Thymus (tissue), 11 donors: ENCODE measurements at regions not wholly inside any gene's neighbourhood (a gene's known extent, or its start where the extent isn't known, plus 50 kb on each side); places are given as distances from the start of the nearest gene placed in this dataset.

Experiments
- DNase-seq, 9 donors: peaks; one replicate each; pipeline ENCODE4 v3.0.0-alpha.2; 2013; ENCODE audit warnings: low spot score in 9 of 9, low read depth in 6 of 9, missing footprints in 1 of 9
- H3K27ac ChIP-seq, 2 donors: one replicate each; pipeline ENCODE4 v1.5.1; 2013; ENCODE audit warnings: control low read depth in 1 of 2, low read depth in 1 of 2, low read length in 1 of 2, mild to moderate bottlenecking in 1 of 2, moderate library complexity in 1 of 2
- H3K27me3 ChIP-seq, 2 donors: one replicate each; pipeline ENCODE4 v1.5.1; 2013; ENCODE audit warnings: low read length in 1 of 2; ENCODE audit not compliant: control insufficient read depth in 2 of 2, insufficient read depth in 1 of 2
- H3K36me3 ChIP-seq, 2 donors: one replicate each; pipeline ENCODE4 v1.5.1; 2013; ENCODE audit warnings: low read length in 1 of 2, mild to moderate bottlenecking in 1 of 2, moderate library complexity in 1 of 2; ENCODE audit not compliant: control insufficient read depth in 2 of 2, insufficient read depth in 2 of 2
- H3K4me1 ChIP-seq, 2 donors: one replicate each; pipeline ENCODE4 v1.5.1; 2013; ENCODE audit warnings: low read length in 2 of 2; ENCODE audit not compliant: control insufficient read depth in 2 of 2, insufficient read depth in 2 of 2
- H3K4me3 ChIP-seq, 2 donors: one replicate each; pipeline ENCODE4 v1.5.1; 2013; ENCODE audit warnings: low read length in 2 of 2, control low read depth in 1 of 2, mild to moderate bottlenecking in 1 of 2
- H3K9me3 ChIP-seq, 2 donors: one replicate each; pipeline ENCODE4 v1.5.1; 2013; ENCODE audit warnings: low read length in 1 of 2, mild to moderate bottlenecking in 1 of 2; ENCODE audit not compliant: control insufficient read depth in 2 of 2, insufficient read depth in 1 of 2
- WGBS: extraction: QIAGEN DNeasy Blood & Tissue Kit; methylation state at CpG from one replicate; pipeline ENCODE4 v1.1.7; 2013; 5-methylcytosine and 5-hydroxymethylcytosine counted together
- donor health status: healthy.

- Histone ChIP-seq H3K4me1 (no peaks in the 10 kb centered on the region), H3K27ac (no peak overlapping the region), H3K9me3 (no peaks in the 10 kb centered on the region), H3K27me3 (no peaks in the 10 kb centered on the region), H3K36me3 (no peaks in the 10 kb centered on the region), H3K4me3 (no peak overlapping the region)
- WGBS = 93% methylated on average over 4 of the region's 4 CpGs
- no peak for DNase-seq
These were observed 59.4 kb upstream of the CTBP2 start for GRCh38 chr10:125219776-125220175.

- WGBS = 95% methylated on average over 4 of the region's 4 CpGs
- no peaks in the 10 kb centered on the region for H3K4me1 ChIP-seq
- H3K9me3 ChIP-seq = no peaks in the 10 kb centered on the region
- H3K27ac ChIP-seq = no peak overlapping the region
- H3K36me3 ChIP-seq = no peaks in the 10 kb centered on the region
- no peak for DNase-seq
- H3K4me3 ChIP-seq = no peak overlapping the region
- no peaks in the 10 kb centered on the region for H3K27me3 ChIP-seq
These were observed 58.6 kb upstream of the CTBP2 start for GRCh38 chr10:125218967-125219366.

- no peak overlapping the region for H3K27ac ChIP-seq
- 76% methylated on average over 8 of the region's 8 CpGs for WGBS
- no peaks in the 10 kb centered on the region for H3K4me1 ChIP-seq
- no peak for DNase-seq
- H3K4me3 ChIP-seq = no peak overlapping the region
- no peaks in the 10 kb centered on the region for H3K27me3 ChIP-seq
- no peaks in the 10 kb centered on the region for H3K9me3 ChIP-seq
- no peaks in the 10 kb centered on the region for H3K36me3 ChIP-seq
These were observed 57.8 kb upstream of the CTBP2 start for GRCh38 chr10:125217990-125218675.

GRCh38 chr10:125216861-125217260 lies 56.5 kb upstream of the CTBP2 start:
- 71% methylated on average over 5 of the region's 5 CpGs for whole genome bisulfite sequencing
- Histone ChIP-seq H3K4me1 (no peaks in the 10 kb centered on the region), H3K9me3 (no peaks in the 10 kb centered on the region), H3K36me3 (no peaks in the 10 kb centered on the region), H3K4me3 (no peak overlapping the region), H3K27ac (no peak overlapping the region), H3K27me3 (no peaks in the 10 kb centered on the region)
- no peak for DNase-seq

GRCh38 chr10:125216309-125216708 lies 55.9 kb upstream of the CTBP2 start:
- H3K27me3 ChIP-seq = no peaks in the 10 kb centered on the region
- no peak overlapping the region for H3K4me3 ChIP-seq
- H3K9me3 ChIP-seq = no peaks in the 10 kb centered on the region
- H3K27ac ChIP-seq = no peak overlapping the region
- no peaks in the 10 kb centered on the region for H3K4me1 ChIP-seq
- WGBS = 90% methylated on average over 3 of the region's 3 CpGs
- DNase-seq = no peak
- no peaks in the 10 kb centered on the region for H3K36me3 ChIP-seq

- WGBS = 92% methylated on average over 2 of the region's 2 CpGs
- H3K4me3 ChIP-seq = no peak overlapping the region
These were observed 53.9 kb upstream of the CTBP2 start for GRCh38 chr10:125214283-125214570.

GRCh38 chr10:125213541-125214282 lies 53.3 kb upstream of the CTBP2 start:
- H3K9me3 ChIP-seq = no peaks in the 10 kb centered on the region
- DNase-seq = no peak
- H3K27ac ChIP-seq = no peak overlapping the region
- H3K4me3 ChIP-seq = no peak overlapping the region
- H3K4me1 ChIP-seq = no peaks in the 10 kb centered on the region
- no peaks in the 10 kb centered on the region for H3K27me3 ChIP-seq
- no peaks in the 10 kb centered on the region for H3K36me3 ChIP-seq
- 92% methylated on average over 10 of the region's 10 CpGs for WGBS

More at GRCh38 chr10:125214283-125214570, 53.9 kb upstream of the CTBP2 start:
- Histone ChIP-seq H3K9me3 (no peaks in the 10 kb centered on the region), H3K4me1 (no peaks in the 10 kb centered on the region), H3K27ac (no peak overlapping the region), H3K27me3 (no peaks in the 10 kb centered on the region), H3K36me3 (no peaks in the 10 kb centered on the region)
- no peak for DNase-seq

- no peak overlapping the region for H3K4me3 ChIP-seq
- H3K36me3 ChIP-seq = no peaks in the 10 kb centered on the region
- H3K9me3 ChIP-seq = no peaks in the 10 kb centered on the region
- H3K4me1 ChIP-seq = no peaks in the 10 kb centered on the region
- no peak overlapping the region for H3K27ac ChIP-seq
- no peaks in the 10 kb centered on the region for H3K27me3 ChIP-seq
- 88% methylated on average over 6 of the region's 6 CpGs for WGBS
- no peak for DNase-seq
These were observed 51.9 kb upstream of the CTBP2 start for GRCh38 chr10:125212150-125212809.
